ENCODE measurements at regions not wholly inside any gene's neighbourhood (a gene's known extent, or its start where the extent isn't known, plus 50 kb on each side); places are given as distances from the start of the nearest gene placed in this dataset.

GRCh38 chr13:72444999-72445398, 282.4 kb downstream of the MZT1 start:
- no peak for TF ChIP-seq CTCF (IDR thresholded peaks at IDR 0.05; ENCODE audit: insufficient read depth, low read length, poor library complexity, severe bottlenecking)
- no peak for TF ChIP-seq EZH2phosphoT487 (conservative IDR thresholded peaks at IDR 0.05; ENCODE audit: low read length)

Measured in SU-DHL-6 (cell line).